CD4-positive, alpha-beta T cell (primary cell): ENCODE measurements at regions not wholly inside any gene's neighbourhood (a gene's known extent, or its start where the extent isn't known, plus 50 kb on each side); places are given as distances from the start of the nearest gene placed in this dataset.

ENCODE experiments used
- ATAC-seq: fragments of 200-7000 bp; cut with Tn5 transposase; one replicate; pipeline ENCODE4 v1.10.0; 2022; ENCODE audit warnings: mild to moderate bottlenecking; ENCODE audit not compliant: poor library complexity
- CTCF ChIA-PET: fragments of 350-600 bp; sonication (Branson Sonifier 250); formaldehyde crosslinking; loops from one replicate; lab custom pipeline; 2021; ENCODE audit warnings: antibody characterized with exemption, inconsistent platforms; lab: Charles Lee
- POLR2A ChIA-PET: fragments of 350-600 bp; sonication (Branson Sonifier 250); formaldehyde crosslinking; loops from one replicate; lab custom pipeline; 2021; ENCODE audit warnings: antibody characterized with exemption, inconsistent platforms; lab: Charles Lee
- DNase-seq, 14 experiments: peaks; one replicate each; pipeline ENCODE4 v3.0.0-alpha.2; 2013 to 2020; ENCODE audit warnings: mixed read lengths in 2 of 14
- H3K27ac ChIP-seq, 2 donors: one replicate each; pipeline versions ENCODE4 v1.5.1 to v1.7.0; 2013; ENCODE audit warnings: low read length in 2 of 2, low read depth in 1 of 2, mild to moderate bottlenecking in 1 of 2
- H3K27me3 ChIP-seq, 2 experiments: 1 replicate in 1 of 2; 2 replicates in 1 of 2; pipeline versions ENCODE4 v1.6.1 to v1.7.0; 2013; ENCODE audit warnings: low read length in 2 of 2, control low read depth in 1 of 2, mild to moderate bottlenecking in 1 of 2, moderate library complexity in 1 of 2; ENCODE audit not compliant: insufficient read depth in 2 of 2, control insufficient read depth in 1 of 2
- H3K36me3 ChIP-seq: one replicate; pipeline ENCODE4 v1.6.1; 2013; ENCODE audit warnings: low read length, control low read depth; ENCODE audit not compliant: insufficient read depth
- H3K4me1 ChIP-seq: one replicate; pipeline ENCODE4 v1.6.1; 2013; ENCODE audit warnings: low read length, control low read depth; ENCODE audit not compliant: insufficient read depth
- H3K4me3 ChIP-seq: one replicate; pipeline ENCODE4 v1.5.1; 2013; ENCODE audit warnings: mild to moderate bottlenecking, low read length, moderate library complexity
- H3K9me3 ChIP-seq, 2 experiments: 1 replicate in 1 of 2; 2 replicates in 1 of 2; pipeline versions ENCODE4 v1.6.1 to v1.7.0; 2013; ENCODE audit warnings: low read length in 2 of 2, mild to moderate bottlenecking in 2 of 2, control low read depth in 1 of 2, moderate library complexity in 1 of 2; ENCODE audit not compliant: control insufficient read depth in 1 of 2, insufficient read depth in 1 of 2
- H3K27ac Mint-ChIP-seq: one replicate; pipeline ENCODE4 v1.8.0; 2020; ENCODE audit warnings: mixed read lengths
- H3K27me3 Mint-ChIP-seq: one replicate; pipeline ENCODE4 v1.8.0; 2021; ENCODE audit warnings: mixed read lengths
- H3K36me3 Mint-ChIP-seq: one replicate; pipeline ENCODE4 v1.8.0; 2021; ENCODE audit warnings: low read depth, mixed read lengths
- H3K4me1 Mint-ChIP-seq: one replicate; pipeline ENCODE4 v1.8.0; 2021; ENCODE audit warnings: low read depth, mixed read lengths
- H3K4me3 Mint-ChIP-seq: one replicate; pipeline ENCODE4 v1.8.0; 2020; ENCODE audit warnings: mild to moderate bottlenecking, mixed read lengths
- H3K9me3 Mint-ChIP-seq: one replicate; pipeline ENCODE4 v1.8.0; 2020; ENCODE audit warnings: mixed read lengths
- intact Hi-C, 2 experiments: fragments of 100-400 bp; cut with DNase I in 1 of 2; cut with micrococcal nuclease in 1 of 2; formaldehyde crosslinking; loops; one replicate each; pipeline versions ENCODE4 v1.15.1 to v1.9.0; 2023 to 2025; cut with DNase I, micrococcal nuclease
- TF ChIP-seq, protein P1 (sequence below): fragments of 200-600 bp; IDR thresholded peaks from one replicate; pipeline ENCODE4 v1.8.0; 2022; ENCODE audit warnings: antibody characterized with exemption, mild to moderate bottlenecking

GRCh38 chr12:114799574-114800487 lies 115.9 kb upstream of the TBX3 start:
- H3K27ac Mint-ChIP-seq, result no peak overlapping the region
- DNase-seq (no peak), ATAC-seq (no peak)
- TF ChIP-seq, protein P1, sequence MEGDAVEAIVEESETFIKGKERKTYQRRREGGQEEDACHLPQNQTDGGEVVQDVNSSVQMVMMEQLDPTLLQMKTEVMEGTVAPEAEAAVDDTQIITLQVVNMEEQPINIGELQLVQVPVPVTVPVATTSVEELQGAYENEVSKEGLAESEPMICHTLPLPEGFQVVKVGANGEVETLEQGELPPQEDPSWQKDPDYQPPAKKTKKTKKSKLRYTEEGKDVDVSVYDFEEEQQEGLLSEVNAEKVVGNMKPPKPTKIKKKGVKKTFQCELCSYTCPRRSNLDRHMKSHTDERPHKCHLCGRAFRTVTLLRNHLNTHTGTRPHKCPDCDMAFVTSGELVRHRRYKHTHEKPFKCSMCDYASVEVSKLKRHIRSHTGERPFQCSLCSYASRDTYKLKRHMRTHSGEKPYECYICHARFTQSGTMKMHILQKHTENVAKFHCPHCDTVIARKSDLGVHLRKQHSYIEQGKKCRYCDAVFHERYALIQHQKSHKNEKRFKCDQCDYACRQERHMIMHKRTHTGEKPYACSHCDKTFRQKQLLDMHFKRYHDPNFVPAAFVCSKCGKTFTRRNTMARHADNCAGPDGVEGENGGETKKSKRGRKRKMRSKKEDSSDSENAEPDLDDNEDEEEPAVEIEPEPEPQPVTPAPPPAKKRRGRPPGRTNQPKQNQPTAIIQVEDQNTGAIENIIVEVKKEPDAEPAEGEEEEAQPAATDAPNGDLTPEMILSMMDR, result no peak
- Histone ChIP-seq H3K36me3 (no peaks in the 10 kb centered on the region), H3K4me1 (no peaks in the 10 kb centered on the region), H3K27ac (no peak overlapping the region), H3K27me3 (no peaks in the 10 kb centered on the region), H3K4me3 (no peak overlapping the region), H3K9me3 (peaks cover 0 to 9% of the 10 kb centered on the region in 2 experiments)
- H3K4me1 Mint-ChIP-seq, result no peaks in the 10 kb centered on the region
- CTCF ChIA-PET, result no interaction called here
- H3K4me3 Mint-ChIP-seq, result no peak overlapping the region
- POLR2A ChIA-PET, result no interaction called here
- no peaks in the 10 kb centered on the region for H3K36me3 Mint-ChIP-seq
- H3K9me3 Mint-ChIP-seq, result peaks cover 3% of the 10 kb centered on the region
- intact Hi-C loops, result no loop called here
- peaks cover under 1% of the 10 kb centered on the region for H3K27me3 Mint-ChIP-seq

GRCh38 chr12:114794049-114794558 lies 110.1 kb upstream of the TBX3 start:
- TF ChIP-seq, protein P1, result no peak
- ATAC-seq, result no peak
- no peaks in the 10 kb centered on the region for H3K36me3 ChIP-seq
- H3K27me3 ChIP-seq, result no peaks in the 10 kb centered on the region
- no peaks in the 10 kb centered on the region for H3K4me1 Mint-ChIP-seq
- POLR2A ChIA-PET, result no interaction called here
- H3K36me3 Mint-ChIP-seq, result no peaks in the 10 kb centered on the region
- DNase-seq, result no peak
- H3K4me3 ChIP-seq, result no peak overlapping the region
- H3K9me3 ChIP-seq, result peaks cover 0 to 4% of the 10 kb centered on the region in 2 experiments
- no peaks in the 10 kb centered on the region for H3K4me1 ChIP-seq
- H3K27me3 Mint-ChIP-seq, result no peaks in the 10 kb centered on the region
- CTCF ChIA-PET, result no interaction called here
- no peak overlapping the region for H3K4me3 Mint-ChIP-seq
- H3K27ac ChIP-seq, result no peak overlapping the region
- intact Hi-C loops, result no loop called here
- peaks cover 2% of the 10 kb centered on the region for H3K9me3 Mint-ChIP-seq
- H3K27ac Mint-ChIP-seq, result no peak overlapping the region

DNA sequence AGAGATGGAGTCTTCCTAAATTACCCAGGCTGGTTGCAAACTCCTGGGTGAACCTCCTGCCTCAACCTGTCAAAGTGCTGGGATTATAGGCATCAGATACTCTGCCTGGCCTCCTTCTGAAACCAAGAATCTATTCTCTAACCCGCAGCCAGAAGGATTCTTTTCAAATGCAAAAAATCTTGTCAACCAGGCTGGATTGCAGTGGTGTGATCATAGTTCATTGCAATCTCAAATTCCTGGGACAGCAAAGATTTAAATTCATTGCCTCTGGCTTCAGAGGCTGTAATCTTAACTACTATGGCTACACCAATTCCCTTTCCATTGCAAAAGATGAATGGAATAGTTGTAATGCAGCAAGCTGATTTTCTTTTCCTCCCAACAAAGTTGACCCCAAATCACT lies 106.3 kb upstream of the TBX3 start:
- DNase-seq, result no peak
- Histone ChIP-seq H3K4me3 (no peak overlapping the region), H3K27me3 (no peaks in the 10 kb centered on the region), H3K36me3 (no peaks in the 10 kb centered on the region), H3K4me1 (no peaks in the 10 kb centered on the region), H3K9me3 (peaks cover 0 to 4% of the 10 kb centered on the region in 2 experiments), H3K27ac (no peak overlapping the region)
- H3K36me3 Mint-ChIP-seq, result no peaks in the 10 kb centered on the region
- H3K9me3 Mint-ChIP-seq, result peaks cover 2% of the 10 kb centered on the region
- H3K27ac Mint-ChIP-seq, result no peak overlapping the region
- intact Hi-C loops, result no loop called here
- ChIA-PET CTCF (no interaction called here), POLR2A (no interaction called here)
- H3K4me1 Mint-ChIP-seq, result no peaks in the 10 kb centered on the region
- H3K27me3 Mint-ChIP-seq, result no peaks in the 10 kb centered on the region
- TF ChIP-seq, protein P1, result no peak
- no peak overlapping the region for H3K4me3 Mint-ChIP-seq
- ATAC-seq, result no peak
